ENCODE measurements at regions not wholly inside any gene's neighbourhood (a gene's known extent, or its start where the extent isn't known, plus 50 kb on each side); places are given as distances from the start of the nearest gene placed in this dataset.

GRCh38 chr1:235923466-235924021, 56.8 kb upstream of the LYST start:
- TF ChIP-seq, protein P1, sequence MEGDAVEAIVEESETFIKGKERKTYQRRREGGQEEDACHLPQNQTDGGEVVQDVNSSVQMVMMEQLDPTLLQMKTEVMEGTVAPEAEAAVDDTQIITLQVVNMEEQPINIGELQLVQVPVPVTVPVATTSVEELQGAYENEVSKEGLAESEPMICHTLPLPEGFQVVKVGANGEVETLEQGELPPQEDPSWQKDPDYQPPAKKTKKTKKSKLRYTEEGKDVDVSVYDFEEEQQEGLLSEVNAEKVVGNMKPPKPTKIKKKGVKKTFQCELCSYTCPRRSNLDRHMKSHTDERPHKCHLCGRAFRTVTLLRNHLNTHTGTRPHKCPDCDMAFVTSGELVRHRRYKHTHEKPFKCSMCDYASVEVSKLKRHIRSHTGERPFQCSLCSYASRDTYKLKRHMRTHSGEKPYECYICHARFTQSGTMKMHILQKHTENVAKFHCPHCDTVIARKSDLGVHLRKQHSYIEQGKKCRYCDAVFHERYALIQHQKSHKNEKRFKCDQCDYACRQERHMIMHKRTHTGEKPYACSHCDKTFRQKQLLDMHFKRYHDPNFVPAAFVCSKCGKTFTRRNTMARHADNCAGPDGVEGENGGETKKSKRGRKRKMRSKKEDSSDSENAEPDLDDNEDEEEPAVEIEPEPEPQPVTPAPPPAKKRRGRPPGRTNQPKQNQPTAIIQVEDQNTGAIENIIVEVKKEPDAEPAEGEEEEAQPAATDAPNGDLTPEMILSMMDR (IDR thresholded peaks at IDR 0.05), result no peak
- no peak for TF ChIP-seq POLR2A (IDR thresholded peaks at IDR 0.05)

Data from body of pancreas (tissue), 4 donors.